ENCODE measurements at regions not wholly inside any gene's neighbourhood (a gene's known extent, or its start where the extent isn't known, plus 50 kb on each side); places are given as distances from the start of the nearest gene placed in this dataset.

DNA sequence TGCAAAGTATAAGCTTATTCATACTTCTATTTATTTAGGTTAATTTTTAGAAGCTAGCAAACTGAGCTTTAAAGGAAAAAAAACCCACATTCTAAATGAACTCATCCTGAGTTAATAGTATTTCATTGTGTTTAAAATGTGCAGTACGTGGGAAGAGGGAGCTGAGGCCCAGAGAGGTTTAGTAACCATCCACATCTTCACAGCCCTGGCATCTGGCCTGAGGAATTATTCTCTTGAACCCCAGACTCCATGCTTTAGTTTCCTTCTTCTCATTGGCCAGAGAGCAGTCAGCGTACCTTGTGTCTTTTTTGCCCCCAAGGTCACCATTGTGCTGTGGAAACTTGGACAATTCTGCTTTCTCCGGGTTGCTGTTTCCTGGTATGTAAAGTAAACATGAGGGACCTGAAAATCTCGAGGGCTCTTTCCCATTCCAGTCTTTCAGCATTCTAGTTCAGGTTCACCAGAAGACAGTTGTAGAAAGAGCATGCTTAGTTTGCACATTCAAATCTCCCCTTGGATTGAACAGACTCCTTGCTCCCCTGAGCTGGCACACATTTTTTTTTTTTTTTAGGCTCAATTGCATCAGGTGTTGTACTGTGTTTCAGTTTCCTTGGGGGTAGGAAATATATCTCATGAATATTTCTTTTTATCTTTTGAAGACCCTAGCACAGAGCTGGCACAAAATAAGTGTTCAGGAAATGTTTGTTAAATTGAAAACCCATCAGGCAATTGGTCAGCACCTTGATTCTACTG is 81.4 kb downstream of the MYCN start:
- DNase-seq (ENCODE audit: low read depth), result no peak

DNA sequence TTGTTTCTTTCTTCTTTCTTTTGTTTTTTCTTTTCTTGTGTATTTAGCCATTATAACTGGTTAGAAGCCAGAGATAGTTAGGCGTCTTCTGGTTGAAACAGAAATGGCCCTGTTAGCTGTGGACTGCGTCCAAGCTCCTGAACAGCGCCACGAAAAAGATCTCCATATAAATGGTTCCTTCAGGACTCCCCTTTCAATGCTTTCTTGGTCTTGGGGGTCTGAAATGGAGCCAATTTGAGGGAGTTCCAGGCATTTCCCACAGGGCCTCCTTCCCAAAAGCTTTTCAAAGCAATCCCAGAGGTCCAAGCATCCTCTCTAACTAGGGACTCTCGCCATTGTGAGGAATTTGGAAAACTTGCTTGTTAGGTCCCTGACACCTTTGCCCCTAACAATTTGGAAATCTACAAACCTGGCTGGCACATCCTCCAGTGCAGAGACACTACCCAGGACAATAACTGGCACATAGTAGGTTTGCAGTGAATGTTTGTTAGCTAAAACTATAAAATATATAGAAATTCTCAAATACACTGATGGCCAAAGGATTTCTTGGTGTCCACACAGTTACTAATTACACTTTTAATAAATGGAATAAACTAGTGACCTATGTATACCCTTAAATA is 80.1 kb downstream of the MYCN start:
- no peak for DNase-seq (ENCODE audit: low read depth)

DNA sequence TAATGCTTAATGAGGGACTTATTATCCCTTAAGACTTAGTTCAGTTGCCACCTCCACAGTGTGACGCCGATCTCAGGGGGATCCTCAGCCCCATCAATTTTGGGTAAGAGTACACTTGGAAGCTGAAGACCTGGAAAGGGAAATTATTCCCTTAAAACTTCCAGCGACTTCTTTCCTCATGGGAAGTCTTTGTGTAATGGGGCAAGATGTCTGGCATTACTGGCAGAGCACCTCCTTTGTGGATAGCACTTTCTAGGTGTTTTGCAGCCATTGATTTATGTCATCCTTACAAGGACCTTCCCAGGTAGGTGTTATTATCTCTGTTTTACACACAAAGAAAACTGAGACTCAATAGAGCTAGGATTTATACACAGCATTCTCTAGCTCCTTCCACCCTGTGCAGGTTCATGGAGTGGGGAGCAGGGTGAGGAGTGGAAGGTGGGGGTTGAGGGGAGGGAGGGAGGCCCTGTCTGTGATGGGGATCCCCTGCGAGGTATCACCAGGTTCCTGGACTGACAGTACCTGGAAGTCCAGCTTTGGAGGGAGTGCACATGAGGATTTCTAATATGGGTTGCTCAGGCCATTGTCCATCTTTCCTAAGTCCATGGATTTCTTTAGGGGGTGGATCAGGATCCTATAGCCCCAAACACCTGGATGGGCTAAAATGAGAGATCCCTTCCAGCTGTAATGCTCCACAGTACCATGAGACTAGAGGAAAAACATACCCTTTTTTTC is 79.4 kb downstream of the MYCN start:
- no peak for DNase-seq (ENCODE audit: low read depth)

DNA sequence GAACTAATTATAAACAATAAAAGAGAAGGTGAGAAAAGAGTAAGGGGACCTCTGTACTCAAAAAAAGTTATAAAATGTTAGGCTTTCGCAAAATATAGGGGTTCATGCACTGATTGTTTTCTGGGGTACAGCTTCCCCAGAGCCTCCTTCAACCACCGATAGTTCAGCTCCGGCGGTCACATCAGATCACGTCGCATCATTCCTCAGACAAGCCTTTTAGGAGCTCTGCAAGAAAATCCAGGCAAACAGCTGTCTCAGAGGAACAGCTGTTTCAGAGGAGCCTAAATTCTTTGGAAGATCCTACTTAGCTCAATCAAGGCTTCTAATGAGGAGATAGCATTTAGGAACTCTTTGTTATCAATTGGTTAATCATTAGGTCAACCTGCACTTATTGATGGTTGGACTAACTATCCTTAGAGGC is 78.7 kb downstream of the MYCN start:
- DNase-seq (ENCODE audit: low read depth), result no peak

DNA sequence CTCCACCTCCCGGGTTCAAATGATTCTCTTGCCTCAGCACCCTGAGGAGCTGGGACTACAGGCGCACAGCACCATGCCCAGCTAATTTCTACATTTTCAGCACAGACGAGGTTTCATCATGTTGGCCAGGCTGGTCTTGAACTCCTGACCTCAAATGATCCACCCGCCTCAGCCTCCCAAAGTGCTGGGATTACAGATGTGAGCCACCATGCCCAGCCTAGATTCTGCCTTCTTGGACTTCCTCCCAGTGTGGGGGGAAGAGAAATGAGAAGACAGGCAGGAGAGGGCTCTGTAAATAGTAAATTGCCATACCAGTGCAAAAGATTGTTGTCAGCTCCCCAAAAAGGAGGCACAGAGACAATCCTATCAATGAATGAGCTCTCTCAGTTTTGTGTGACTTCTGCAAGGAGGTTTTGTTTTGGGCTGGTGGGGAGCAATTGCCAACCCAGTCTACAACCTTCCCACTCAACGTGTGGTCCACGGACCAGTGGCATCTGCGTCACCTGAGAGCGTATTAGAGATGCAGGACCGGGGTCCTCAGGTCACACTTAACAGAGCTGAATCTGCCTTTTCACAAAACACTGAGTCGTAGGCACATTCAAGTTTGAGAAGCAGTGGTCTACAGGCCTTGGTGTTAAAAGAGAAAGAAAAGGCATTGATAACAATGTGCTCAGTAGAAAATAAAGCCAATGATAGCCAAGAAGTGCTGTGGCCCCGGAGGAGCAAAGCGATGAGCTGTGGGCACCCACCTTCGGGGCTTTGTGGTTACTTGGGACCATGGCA is 78.1 kb downstream of the MYCN start:
- no peak for DNase-seq (ENCODE audit: low read depth)

DNA sequence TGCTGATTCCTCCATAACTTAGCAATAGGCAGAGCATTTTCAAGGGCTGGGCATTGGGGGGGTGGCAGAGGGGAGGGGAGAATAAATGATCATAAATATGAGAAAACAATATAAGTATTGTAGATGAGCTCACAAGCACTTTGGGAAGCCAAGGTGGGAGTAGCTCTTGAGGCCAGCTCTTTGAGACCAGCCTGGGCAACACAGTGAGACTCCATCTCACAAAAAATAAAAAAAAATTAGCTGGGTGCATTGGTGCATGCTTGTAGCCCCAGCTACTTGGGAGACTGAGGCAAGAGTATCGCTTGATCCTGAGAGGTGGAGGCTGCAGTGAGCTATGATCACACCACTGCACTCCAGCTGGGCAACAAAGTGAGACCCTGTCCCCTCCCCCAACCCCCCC is 75.9 kb downstream of the MYCN start:
- no peak for DNase-seq (ENCODE audit: low read depth)

DNA sequence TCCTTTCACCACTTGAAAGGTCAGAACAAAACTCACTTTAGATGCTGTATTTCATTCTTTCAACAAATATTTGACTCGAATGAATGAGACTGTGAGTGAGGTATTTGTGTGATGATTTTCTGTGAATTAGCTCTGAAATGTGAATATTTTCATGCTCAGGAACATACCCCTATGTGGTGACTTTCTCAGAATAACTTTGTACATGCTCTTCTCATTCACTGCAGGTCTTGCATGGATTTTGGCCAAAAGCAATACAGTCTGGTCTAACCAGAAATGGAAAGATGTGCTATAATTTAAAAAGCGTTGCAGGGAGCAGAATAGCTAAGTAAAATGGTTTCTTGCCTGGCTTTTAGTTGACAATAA is 75.5 kb downstream of the MYCN start:
- DNase-seq (ENCODE audit: low read depth), result no peak

DNA sequence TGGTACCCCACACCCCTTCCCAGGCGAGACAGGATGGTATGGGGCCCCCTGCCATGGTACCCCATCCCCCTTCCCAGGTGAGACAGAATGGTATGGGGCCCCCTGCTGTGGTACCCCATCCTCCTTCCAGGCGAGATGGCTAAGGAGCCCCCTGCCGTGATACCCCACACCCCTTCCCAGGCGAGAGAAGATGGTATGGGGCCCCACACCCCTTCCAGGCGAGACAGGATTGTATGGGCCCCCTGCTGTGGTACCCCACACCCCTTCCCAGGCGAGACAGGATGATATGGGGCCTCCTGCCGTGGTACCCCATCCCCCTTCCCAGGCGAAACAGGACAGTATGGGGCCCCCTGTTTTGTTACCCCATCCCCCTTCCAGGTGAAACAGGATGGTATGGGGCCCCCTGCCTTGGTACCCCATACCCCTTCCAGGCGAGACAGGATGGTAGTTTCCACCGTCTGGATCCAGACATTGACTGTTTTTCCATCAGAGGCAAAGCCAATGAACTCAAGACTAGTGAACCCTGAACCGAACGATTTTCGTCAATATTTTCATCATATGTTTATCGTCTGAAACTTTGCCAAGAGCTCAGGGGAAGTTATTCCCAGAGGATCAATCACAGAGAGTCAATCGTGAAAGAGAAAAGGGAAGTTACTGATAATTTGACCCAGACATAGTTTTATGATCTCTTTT is 75.0 kb downstream of the MYCN start:
- DNase-seq (ENCODE audit: low read depth), result no peak

DNA sequence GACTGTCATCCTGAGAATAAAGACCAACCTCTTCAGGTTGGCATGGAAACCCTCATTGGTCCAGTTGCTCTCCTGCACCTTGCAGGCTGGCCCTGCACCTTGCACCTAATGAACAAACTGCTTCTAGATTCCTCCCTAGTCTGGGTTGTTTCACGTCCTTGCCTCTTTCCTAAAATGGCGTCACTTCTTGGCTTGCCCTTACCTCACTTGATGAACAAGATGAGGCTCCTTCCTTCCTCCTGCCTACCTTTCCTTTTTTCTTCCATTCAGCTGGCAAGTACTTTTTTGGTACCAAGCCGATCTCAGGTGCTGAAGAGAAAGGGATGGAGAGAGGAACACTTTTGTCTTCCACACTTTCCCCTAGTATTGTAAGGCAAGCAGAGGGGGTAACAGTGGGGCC is 74.5 kb downstream of the MYCN start:
- no peak for DNase-seq (ENCODE audit: low read depth)

DNA sequence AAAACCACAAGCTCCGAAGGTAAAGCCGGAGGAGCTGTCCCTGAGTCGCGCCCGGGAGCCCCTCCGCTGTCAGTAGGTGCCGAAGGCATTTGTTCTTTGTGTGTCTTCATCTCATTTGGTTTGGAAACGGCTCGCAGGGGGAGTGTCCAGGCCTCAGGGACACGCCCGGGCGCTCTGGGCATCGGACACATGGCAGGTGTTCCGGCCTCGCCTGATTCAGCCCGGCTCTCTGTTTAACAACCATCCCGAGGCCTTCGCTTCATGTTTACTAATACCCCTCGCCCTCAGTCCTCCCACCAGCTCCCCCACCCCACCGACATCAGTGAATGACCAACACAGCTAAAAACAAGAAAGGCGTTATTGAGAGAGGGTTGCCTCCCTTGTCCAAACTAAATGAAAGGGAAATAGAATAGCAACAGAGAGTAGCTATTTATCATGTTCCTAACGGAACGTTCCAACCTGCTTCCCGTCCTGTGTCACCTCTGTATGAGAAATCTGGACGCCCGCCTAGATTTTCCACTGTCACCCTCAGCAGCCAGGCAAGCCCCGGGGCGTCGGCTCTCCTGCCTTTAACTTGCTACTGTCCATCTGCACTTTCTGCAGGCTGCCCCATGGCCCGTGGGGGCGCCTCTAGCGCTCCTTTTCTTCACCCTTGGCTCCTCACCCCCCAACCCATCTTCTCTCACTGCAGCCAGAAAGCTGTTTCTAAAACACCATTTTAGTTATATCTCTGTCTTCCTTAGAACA is 73.9 kb downstream of the MYCN start:
- DNase-seq (ENCODE audit: low read depth), result no peak

DNA sequence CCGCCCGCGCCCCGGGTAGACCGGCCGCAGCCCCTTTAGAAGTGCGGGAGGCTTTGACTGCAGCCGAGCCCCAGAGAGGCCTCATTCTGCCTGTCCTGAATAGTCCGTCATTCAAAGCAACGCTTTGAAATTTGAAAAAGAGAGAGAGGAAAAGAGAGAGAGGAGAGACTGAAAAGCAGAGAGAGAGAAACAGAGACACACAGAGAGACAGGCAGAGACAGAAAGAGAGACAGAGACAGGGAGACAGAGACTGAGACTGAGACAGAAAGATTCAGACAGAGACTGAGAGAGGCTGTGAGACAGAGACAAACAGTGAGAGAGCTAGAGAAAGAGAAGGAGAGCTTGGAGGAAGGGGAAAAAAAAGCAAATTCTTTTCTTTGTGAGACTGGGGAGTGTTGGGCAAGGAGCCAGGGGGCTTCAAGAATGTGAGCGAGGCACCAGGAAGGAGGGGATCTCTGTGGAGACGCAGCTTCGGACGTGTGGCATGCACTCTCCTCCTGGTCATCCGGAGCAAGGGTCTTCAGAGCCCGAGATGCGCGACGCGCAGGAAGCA is 73.1 kb downstream of the MYCN start:
- no peak for DNase-seq (ENCODE audit: low read depth)

DNA sequence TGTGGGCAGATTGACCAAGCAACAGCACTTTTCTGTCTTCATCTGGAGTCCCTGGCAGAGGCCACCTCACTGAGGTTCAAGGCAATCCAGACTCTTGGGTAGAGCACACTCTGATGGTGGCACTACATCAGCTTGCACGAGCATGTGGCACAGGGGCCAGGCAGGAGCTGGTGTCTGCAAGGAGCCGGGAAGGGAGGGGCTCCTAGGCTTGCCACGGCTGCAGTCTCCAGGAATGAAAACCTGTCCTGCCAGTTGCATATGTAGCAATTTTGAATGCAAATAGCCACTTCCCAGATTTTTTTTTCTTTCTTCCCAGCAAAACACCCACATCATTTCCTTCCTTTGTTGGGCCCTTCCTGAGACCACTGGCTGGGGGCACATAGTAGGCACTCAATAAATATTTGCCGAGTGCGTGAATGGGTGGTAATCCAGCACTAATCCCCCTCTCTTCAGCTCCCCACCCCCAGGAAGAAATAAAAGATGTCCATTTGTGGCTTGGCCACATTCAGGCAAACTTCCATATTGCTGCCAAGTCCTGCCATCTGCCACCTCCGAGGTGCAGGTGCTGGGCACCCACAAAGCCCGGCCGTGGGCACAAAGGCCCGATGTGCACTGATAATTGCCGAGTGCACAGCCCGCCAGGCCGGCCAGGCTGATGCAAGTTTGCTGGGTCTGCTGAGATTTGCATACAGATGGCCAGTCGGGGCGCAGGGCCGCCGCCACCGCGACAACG is 72.4 kb downstream of the MYCN start:
- no peak for DNase-seq (ENCODE audit: low read depth)

DNA sequence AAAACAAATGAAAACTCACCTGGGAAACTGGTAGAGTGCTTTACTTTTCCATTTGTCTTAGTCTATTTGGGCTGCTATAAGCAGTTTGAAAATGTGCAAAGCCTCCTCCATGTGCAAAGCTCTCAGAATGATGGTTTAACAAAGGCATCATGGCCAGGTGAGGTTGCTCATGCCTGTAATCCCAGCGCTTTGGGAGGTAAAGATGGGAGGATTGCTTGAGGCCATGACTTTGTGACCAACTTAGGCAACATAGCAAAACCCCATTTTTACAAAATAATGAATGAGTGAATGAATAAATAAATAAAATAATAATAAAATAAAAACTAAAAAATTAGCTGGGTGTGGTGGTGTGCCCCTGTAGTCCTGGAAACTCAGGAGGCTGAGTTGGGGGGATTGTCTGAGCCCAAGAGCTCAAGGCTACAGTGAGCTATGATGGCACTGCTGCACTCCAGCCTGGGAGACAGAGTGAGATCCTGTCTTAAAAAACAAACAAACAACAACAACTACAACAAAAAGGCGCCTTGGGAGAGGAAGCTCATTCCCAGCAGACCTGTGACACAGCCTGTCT is 71.8 kb downstream of the MYCN start:
- DNase-seq (ENCODE audit: low read depth), result no peak

DNA sequence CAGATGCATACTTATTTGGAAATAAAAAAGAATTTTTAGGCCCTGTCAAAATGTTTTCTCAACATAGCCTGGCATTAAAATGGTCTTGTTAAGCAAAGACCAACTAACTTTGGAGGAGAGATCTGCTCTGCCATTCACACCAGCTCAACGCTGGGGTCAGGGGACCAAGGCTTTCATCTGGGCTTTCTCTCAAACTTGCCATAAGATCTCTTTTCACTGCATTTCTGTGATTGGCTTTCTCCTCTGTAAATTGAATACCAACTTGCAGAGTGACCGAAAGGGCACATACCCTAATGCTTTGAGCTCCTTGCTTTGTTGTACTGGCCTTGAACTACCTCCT is 71.2 kb downstream of the MYCN start:
- DNase-seq (ENCODE audit: low read depth), result no peak

DNA sequence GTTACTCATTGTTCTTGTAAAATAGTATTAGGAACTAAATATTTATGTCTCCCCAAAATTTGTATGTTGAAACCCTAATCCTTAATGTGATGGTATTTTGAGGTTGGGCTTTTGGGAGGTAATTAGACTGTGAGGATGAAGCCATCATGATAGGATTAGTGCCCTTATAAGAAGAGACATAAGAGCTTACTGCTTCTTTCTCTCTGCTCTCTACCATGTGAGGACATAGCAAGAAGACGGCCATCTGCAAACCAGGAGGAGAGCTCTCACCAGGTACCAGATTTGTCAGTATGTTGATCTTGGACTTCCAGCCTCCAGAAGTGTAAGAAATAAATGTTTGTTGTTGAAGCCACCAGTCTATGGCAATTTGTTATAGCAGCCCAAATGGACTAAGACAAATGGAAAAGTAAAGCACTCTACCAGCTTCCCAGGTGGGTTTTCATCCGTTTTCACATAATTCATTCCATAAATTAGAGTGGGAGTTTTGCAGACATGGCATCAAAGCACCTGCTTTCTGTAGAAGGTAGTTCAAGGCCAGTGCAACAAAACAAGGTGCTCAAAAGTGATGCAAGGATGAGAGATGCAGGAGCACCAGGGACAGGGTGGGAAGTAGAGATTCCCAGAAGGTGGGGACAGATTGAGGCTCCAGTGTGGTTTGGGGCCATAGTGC is 70.7 kb downstream of the MYCN start:
- no peak for DNase-seq (ENCODE audit: low read depth)

DNA sequence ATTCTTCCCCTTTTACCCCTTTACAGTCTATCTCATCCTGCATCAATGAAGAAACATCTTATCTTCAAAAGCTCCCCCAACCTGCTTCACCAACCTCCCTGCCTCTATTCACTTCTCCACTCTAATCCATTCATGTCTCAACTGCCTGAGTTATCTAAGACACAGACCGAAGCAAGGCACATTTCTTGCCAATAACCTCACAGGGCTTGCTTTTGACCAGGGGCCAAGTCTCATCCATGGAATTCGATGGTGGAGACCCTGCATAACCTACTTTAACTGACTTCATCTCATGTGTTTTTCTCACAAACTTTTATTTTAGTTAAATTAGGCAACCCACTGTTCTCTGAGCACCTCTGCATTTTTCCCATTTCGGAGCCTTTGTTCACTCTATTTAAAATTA is 69.7 kb downstream of the MYCN start:
- DNase-seq (ENCODE audit: low read depth), result no peak

DNA sequence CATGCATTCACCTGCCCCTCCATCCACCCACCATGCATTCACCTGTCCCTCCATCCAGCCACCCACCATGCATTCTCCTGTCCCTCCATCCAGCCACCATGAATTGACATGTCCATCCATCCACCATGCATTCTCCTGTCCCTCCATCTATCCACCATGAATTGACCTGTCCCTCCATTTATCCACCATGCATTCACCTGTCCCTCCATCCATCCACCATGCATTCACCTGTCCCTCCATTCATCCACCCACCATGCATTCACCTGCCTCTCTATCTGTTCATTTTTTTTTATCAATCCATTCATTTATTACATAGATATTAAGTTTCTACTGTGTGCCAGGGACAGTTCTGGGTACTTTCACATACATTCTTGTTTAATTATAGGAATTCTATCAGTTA is 69.2 kb downstream of the MYCN start:
- DNase-seq (ENCODE audit: low read depth), result no peak

DNA sequence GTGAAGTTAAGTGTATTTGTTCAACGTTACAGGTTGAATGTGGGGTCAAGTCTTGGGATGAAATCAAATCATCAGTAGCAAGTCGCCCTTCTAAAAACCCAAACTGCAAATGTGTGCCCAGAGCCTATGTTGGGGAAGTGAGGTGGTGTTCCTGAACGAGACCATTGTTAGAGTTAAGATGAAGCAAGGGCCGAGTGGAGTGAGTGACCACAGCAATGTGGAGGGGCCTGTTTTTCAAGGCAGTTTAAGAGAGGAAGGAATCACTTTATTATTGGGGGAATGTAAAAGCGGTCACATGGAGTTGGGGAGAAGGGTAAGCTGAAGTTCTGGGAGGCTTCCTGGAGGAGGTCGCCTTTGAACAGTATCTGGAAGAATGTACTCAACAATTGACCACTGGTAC is 68.5 kb downstream of the MYCN start:
- no peak for DNase-seq (ENCODE audit: low read depth)

DNA sequence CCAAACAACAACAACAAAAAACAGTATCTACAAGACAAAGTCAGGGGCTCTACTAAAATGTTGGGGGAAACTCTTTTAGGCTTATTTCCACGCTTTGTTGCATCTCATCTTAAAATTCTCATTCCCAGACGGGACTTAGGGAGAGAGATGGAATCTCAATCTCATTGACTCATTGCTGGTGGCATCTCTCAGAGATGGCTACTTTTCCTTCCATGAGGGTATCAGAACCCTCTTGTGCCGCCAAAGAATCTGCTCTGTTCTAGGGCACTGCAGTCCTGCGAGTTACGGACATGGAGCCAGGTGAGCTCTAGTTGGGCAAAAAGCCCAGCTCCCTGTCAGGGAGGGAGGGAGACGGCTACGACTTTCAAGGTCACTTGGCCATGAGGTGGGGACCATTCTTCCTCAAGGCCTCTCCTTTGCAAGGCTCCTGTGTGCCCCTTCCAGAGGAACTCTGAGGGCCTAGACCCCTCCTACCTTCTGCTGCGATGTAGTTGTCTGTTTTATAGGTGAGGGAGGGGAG is 68.0 kb downstream of the MYCN start:
- DNase-seq (ENCODE audit: low read depth), result no peak

All from activated T-helper 9 cell treated with anti-CD3 and anti-CD28 coated beads, Interleukin-2, amount 50 U/mL, for 16 hours (primary cell).